ENCODE measurements at regions not wholly inside any gene's neighbourhood (a gene's known extent, or its start where the extent isn't known, plus 50 kb on each side); places are given as distances from the start of the nearest gene placed in this dataset.

GRCh38 chr5:138659121-138659520 lies 83.9 kb upstream of the HSPA9 start:
- Histone ChIP-seq H3K4me3 (ENCODE audit: low read depth, low read length) (no peak overlapping the region), H3K36me3 (ENCODE audit: control insufficient read depth, insufficient read depth, low read length) (no peaks in the 10 kb centered on the region), H3K27me3 (ENCODE audit: control insufficient read depth, insufficient read depth, low read length) (no peaks in the 10 kb centered on the region)
- TF ChIP-seq, protein P1, sequence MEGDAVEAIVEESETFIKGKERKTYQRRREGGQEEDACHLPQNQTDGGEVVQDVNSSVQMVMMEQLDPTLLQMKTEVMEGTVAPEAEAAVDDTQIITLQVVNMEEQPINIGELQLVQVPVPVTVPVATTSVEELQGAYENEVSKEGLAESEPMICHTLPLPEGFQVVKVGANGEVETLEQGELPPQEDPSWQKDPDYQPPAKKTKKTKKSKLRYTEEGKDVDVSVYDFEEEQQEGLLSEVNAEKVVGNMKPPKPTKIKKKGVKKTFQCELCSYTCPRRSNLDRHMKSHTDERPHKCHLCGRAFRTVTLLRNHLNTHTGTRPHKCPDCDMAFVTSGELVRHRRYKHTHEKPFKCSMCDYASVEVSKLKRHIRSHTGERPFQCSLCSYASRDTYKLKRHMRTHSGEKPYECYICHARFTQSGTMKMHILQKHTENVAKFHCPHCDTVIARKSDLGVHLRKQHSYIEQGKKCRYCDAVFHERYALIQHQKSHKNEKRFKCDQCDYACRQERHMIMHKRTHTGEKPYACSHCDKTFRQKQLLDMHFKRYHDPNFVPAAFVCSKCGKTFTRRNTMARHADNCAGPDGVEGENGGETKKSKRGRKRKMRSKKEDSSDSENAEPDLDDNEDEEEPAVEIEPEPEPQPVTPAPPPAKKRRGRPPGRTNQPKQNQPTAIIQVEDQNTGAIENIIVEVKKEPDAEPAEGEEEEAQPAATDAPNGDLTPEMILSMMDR (IDR thresholded peaks at IDR 0.05; ENCODE audit: insufficient read depth, low read length, severe bottlenecking), result no peak
- DNase-seq (ENCODE audit: low read depth), result no peak
- FAIRE-seq, result no peak

DNA sequence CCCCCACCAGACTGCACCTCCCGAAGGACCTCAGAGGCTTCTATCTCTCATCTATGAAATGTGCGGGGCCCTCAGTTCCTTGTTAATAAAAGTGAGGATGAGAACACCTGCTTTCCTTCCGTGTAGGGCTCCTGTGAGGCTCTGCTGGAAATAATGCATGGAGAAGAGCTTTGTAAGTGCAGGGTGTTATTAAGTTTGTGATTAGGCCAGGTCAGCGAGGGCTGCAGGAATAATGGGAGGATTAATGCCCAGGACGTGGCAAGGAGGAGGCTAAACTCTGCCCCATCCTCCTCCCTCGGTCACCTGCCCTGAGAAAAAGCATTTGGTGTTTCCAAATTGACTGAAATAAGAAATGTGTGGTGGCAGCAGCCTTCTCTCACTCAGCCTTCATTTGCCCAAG lies 83.5 kb upstream of the HSPA9 start:
- DNase-seq (ENCODE audit: low read depth) (no peak), FAIRE-seq (no peak)
- TF ChIP-seq, protein P1 (IDR thresholded peaks at IDR 0.05; ENCODE audit: insufficient read depth, low read length, severe bottlenecking), result no peak
- no peaks in the 10 kb centered on the region for H3K27me3 ChIP-seq (ENCODE audit: control insufficient read depth, insufficient read depth, low read length)
- no peaks in the 10 kb centered on the region for H3K36me3 ChIP-seq (ENCODE audit: control insufficient read depth, insufficient read depth, low read length)
- H3K4me3 ChIP-seq (ENCODE audit: low read depth, low read length), result no peak overlapping the region

DNA sequence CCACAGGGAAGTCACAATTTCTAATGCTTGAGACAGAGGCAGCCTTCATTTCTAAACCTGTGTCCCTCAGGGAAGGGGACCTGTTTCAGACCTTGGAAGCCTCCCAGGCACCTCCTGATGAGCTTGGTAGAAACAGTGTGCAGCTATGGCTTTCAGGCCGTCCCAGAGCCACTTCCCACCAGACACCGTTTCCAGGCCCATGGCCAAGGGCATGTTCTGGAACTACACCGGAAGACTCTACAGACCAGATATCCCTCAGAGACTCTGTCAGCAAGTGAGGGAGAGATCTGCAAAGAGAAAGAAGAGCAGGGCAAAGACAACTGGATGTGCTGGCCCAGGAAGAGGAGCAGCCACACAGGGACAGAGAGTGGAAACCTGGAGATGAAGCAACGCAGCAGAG lies 82.2 kb upstream of the HSPA9 start:
- no peak for DNase-seq (ENCODE audit: low read depth)
- TF ChIP-seq, protein P1 (IDR thresholded peaks at IDR 0.05; ENCODE audit: insufficient read depth, low read length, severe bottlenecking), result no peak
- Histone ChIP-seq H3K4me3 (ENCODE audit: low read depth, low read length) (no peak overlapping the region), H3K36me3 (ENCODE audit: control insufficient read depth, insufficient read depth, low read length) (no peaks in the 10 kb centered on the region), H3K27me3 (ENCODE audit: control insufficient read depth, insufficient read depth, low read length) (no peaks in the 10 kb centered on the region)
- no peak for FAIRE-seq

GRCh38 chr5:138656916-138657315 lies 81.7 kb upstream of the HSPA9 start:
- H3K36me3 ChIP-seq (ENCODE audit: control insufficient read depth, insufficient read depth, low read length), result no peaks in the 10 kb centered on the region
- no peak overlapping the region for H3K4me3 ChIP-seq (ENCODE audit: low read depth, low read length)
- FAIRE-seq, result no peak
- TF ChIP-seq, protein P1 (IDR thresholded peaks at IDR 0.05; ENCODE audit: insufficient read depth, low read length, severe bottlenecking), result no peak
- no peaks in the 10 kb centered on the region for H3K27me3 ChIP-seq (ENCODE audit: control insufficient read depth, insufficient read depth, low read length)
- DNase-seq (ENCODE audit: low read depth), result no peak

DNA sequence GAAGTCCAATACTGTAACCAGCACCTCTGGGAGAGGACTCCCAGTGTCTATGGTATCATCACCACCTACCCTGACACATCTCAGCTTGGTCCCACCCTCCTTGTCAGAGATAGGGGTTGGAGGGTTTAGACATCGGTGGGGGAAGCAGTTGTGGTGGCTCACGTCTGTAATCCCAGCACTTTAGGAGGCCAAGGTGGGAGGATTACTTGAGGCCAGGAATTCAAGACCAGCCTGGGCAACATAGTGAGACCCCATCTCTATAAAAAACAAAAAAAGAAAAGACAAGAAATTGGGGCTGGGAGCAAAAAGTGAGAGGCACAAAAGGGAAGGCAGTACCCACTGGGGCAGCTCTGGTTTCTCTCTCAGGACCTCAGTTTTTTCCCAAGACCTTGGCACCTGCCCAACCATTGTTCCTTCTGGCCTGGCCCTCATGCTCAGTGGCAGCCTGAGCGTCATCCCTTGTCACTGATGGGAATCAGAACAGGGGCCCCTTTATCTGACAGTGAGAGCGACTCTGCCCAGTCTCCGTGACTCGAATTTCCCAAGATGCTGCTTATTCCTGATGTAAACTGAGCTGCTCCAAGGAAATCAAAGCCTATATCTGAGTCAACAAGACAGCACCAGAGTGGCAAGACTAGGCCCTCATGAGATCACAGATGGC lies 80.5 kb upstream of the HSPA9 start:
- TF ChIP-seq, protein P1 (IDR thresholded peaks at IDR 0.05; ENCODE audit: insufficient read depth, low read length, severe bottlenecking), result no peak
- H3K36me3 ChIP-seq (ENCODE audit: control insufficient read depth, insufficient read depth, low read length), result no peaks in the 10 kb centered on the region
- H3K27me3 ChIP-seq (ENCODE audit: control insufficient read depth, insufficient read depth, low read length), result no peaks in the 10 kb centered on the region
- no peak for DNase-seq (ENCODE audit: low read depth)
- no peak for FAIRE-seq
- H3K4me3 ChIP-seq (ENCODE audit: low read depth, low read length), result no peak overlapping the region

GRCh38 chr5:138654281-138654867 lies 79.2 kb upstream of the HSPA9 start:
- TF ChIP-seq, protein P1 (IDR thresholded peaks at IDR 0.05; ENCODE audit: insufficient read depth, low read length, severe bottlenecking), result no peak
- DNase-seq (ENCODE audit: low read depth) (no peak), FAIRE-seq (no peak)
- no peaks in the 10 kb centered on the region for H3K27me3 ChIP-seq (ENCODE audit: control insufficient read depth, insufficient read depth, low read length)
- H3K4me3 ChIP-seq (ENCODE audit: low read depth, low read length), result no peak overlapping the region
- no peaks in the 10 kb centered on the region for H3K36me3 ChIP-seq (ENCODE audit: control insufficient read depth, insufficient read depth, low read length)
